ENCODE measurements at regions not wholly inside any gene's neighbourhood (a gene's known extent, or its start where the extent isn't known, plus 50 kb on each side); places are given as distances from the start of the nearest gene placed in this dataset.

GRCh38 chr20:39602649-39603048, 640.5 kb downstream of the DHX35 start:
- DNase-seq, result no peak

- no peak for DNase-seq
These were observed 638.7 kb downstream of the DHX35 start for GRCh38 chr20:39600871-39601270.

- no peak for DNase-seq
These were observed 638.0 kb downstream of the DHX35 start for GRCh38 chr20:39600156-39600555.

GRCh38 chr20:39596554-39596953, 634.4 kb downstream of the DHX35 start:
- DNase-seq, result no peak

- DNase-seq, result no peak
These were observed 630.2 kb downstream of the DHX35 start for GRCh38 chr20:39592371-39592770.

- no peak for DNase-seq
These were observed 626.1 kb downstream of the DHX35 start for GRCh38 chr20:39588148-39588757.

- DNase-seq, result no peak
These were observed 618.9 kb downstream of the DHX35 start for GRCh38 chr20:39581034-39581433.

GRCh38 chr20:39576771-39577170, 614.6 kb downstream of the DHX35 start:
- no peak for DNase-seq

- no peak for DNase-seq
These were observed 611.9 kb downstream of the DHX35 start for GRCh38 chr20:39574061-39574460.

- no peak for DNase-seq
These were observed 609.0 kb downstream of the DHX35 start for GRCh38 chr20:39571171-39571570.

GRCh38 chr20:39568109-39568508, 606.0 kb downstream of the DHX35 start:
- DNase-seq, result no peak

GRCh38 chr20:39563349-39563748, 601.2 kb downstream of the DHX35 start:
- DNase-seq, result no peak

- no peak for DNase-seq
These were observed 592.2 kb downstream of the DHX35 start for GRCh38 chr20:39554341-39554740.

- no peak for DNase-seq
These were observed 591.0 kb downstream of the DHX35 start for GRCh38 chr20:39553120-39553519.

- no peak for DNase-seq
These were observed 587.6 kb downstream of the DHX35 start for GRCh38 chr20:39549733-39550132.

GRCh38 chr20:39547546-39548408, 585.6 kb downstream of the DHX35 start:
- DNase-seq, result no peak

- no peak for DNase-seq
These were observed 579.1 kb downstream of the DHX35 start for GRCh38 chr20:39541136-39541803.

GRCh38 chr20:39538317-39538716, 576.2 kb downstream of the DHX35 start:
- DNase-seq, result no peak

GRCh38 chr20:39535301-39535700, 573.2 kb downstream of the DHX35 start:
- DNase-seq, result no peak

GRCh38 chr20:39534846-39535245, 572.7 kb downstream of the DHX35 start:
- DNase-seq, result no peak

GRCh38 chr20:39533858-39534257, 571.7 kb downstream of the DHX35 start:
- no peak for DNase-seq

- DNase-seq, result no peak
These were observed 570.1 kb downstream of the DHX35 start for GRCh38 chr20:39532205-39532604.

GRCh38 chr20:39528436-39528835, 566.3 kb downstream of the DHX35 start:
- no peak for DNase-seq

GRCh38 chr20:39524371-39524911, 562.3 kb downstream of the DHX35 start:
- DNase-seq, result peak; percentile 46
